HFFc6 (cell line): ENCODE measurements at regions not wholly inside any gene's neighbourhood (a gene's known extent, or its start where the extent isn't known, plus 50 kb on each side); places are given as distances from the start of the nearest gene placed in this dataset.

Source experiments
- DNase-seq: peaks from one replicate; pipeline ENCODE4 v3.0.0-alpha.2; 2018
- H3K27ac Mint-ChIP-seq: 2 replicates; pipeline ENCODE4 v1.8.0; 2020; ENCODE audit warnings: mild to moderate bottlenecking, mixed read lengths
- H3K27me3 Mint-ChIP-seq: 2 replicates; pipeline ENCODE4 v1.8.0; 2021; ENCODE audit warnings: mild to moderate bottlenecking, moderate library complexity, mixed read lengths; ENCODE audit not compliant: insufficient read depth
- H3K36me3 Mint-ChIP-seq: 2 replicates; pipeline ENCODE4 v1.8.0; 2021; ENCODE audit warnings: low read depth, mixed read lengths
- H3K4me1 Mint-ChIP-seq: 2 replicates; pipeline ENCODE4 v1.8.0; 2020; ENCODE audit warnings: low read depth, mixed read lengths
- H3K4me3 Mint-ChIP-seq: 2 replicates; pipeline ENCODE4 v1.8.0; 2020; ENCODE audit warnings: mild to moderate bottlenecking, moderate library complexity, mixed read lengths
- H3K9me3 Mint-ChIP-seq: 2 replicates; pipeline ENCODE4 v1.8.0; 2020; ENCODE audit warnings: mild to moderate bottlenecking, mixed read lengths
- CTCF ChIP-seq: fragments of 200-600 bp; sonication (generic); IDR thresholded peaks from 2 replicates; pipeline ENCODE4 v1.5.0; 2021; ENCODE audit warnings: antibody characterized with exemption, mild to moderate bottlenecking

- H3K4me1 Mint-ChIP-seq, result no peaks in the 10 kb centered on the region
- no peaks in the 10 kb centered on the region for H3K36me3 Mint-ChIP-seq
- no peak for DNase-seq
- no peak overlapping the region for H3K27ac Mint-ChIP-seq
- no peak overlapping the region for H3K4me3 Mint-ChIP-seq
- no peak for TF ChIP-seq CTCF
- H3K27me3 Mint-ChIP-seq, result peaks cover 4% of the 10 kb centered on the region
- no peaks in the 10 kb centered on the region for H3K9me3 Mint-ChIP-seq
These were observed 79.2 kb upstream of the TPRG1 start for GRCh38 chr3:189092547-189092946.

- peaks cover 9% of the 10 kb centered on the region for H3K27me3 Mint-ChIP-seq
These were observed 77.2 kb upstream of the TPRG1 start for GRCh38 chr3:189094539-189094938.

GRCh38 chr3:189096092-189096491 lies 75.7 kb upstream of the TPRG1 start:
- H3K36me3 Mint-ChIP-seq, result no peaks in the 10 kb centered on the region
- H3K27me3 Mint-ChIP-seq, result peaks cover 12% of the 10 kb centered on the region
- DNase-seq, result no peak
- H3K4me1 Mint-ChIP-seq, result no peaks in the 10 kb centered on the region
- no peaks in the 10 kb centered on the region for H3K9me3 Mint-ChIP-seq
- no peak for TF ChIP-seq CTCF
- H3K4me3 Mint-ChIP-seq, result no peak overlapping the region
- H3K27ac Mint-ChIP-seq, result no peak overlapping the region

More at GRCh38 chr3:189094539-189094938, 77.2 kb upstream of the TPRG1 start:
- Mint-ChIP-seq H3K27ac (no peak overlapping the region), H3K9me3 (no peaks in the 10 kb centered on the region), H3K4me3 (no peak overlapping the region), H3K4me1 (no peaks in the 10 kb centered on the region), H3K36me3 (no peaks in the 10 kb centered on the region)
- DNase-seq, result no peak
- TF ChIP-seq CTCF, result no peak

GRCh38 chr3:189099031-189099471 lies 72.7 kb upstream of the TPRG1 start:
- H3K4me3 Mint-ChIP-seq, result no peak overlapping the region
- TF ChIP-seq CTCF, result no peak
- no peaks in the 10 kb centered on the region for H3K9me3 Mint-ChIP-seq
- peaks cover 12% of the 10 kb centered on the region for H3K27me3 Mint-ChIP-seq
- H3K4me1 Mint-ChIP-seq, result no peaks in the 10 kb centered on the region
- no peaks in the 10 kb centered on the region for H3K36me3 Mint-ChIP-seq
- no peak overlapping the region for H3K27ac Mint-ChIP-seq
- DNase-seq, result no peak

- no peaks in the 10 kb centered on the region for H3K9me3 Mint-ChIP-seq
- DNase-seq, result no peak
- H3K27me3 Mint-ChIP-seq, result peaks cover 14% of the 10 kb centered on the region
- no peaks in the 10 kb centered on the region for H3K36me3 Mint-ChIP-seq
- no peak overlapping the region for H3K4me3 Mint-ChIP-seq
- H3K27ac Mint-ChIP-seq, result no peak overlapping the region
- TF ChIP-seq CTCF, result no peak
- no peaks in the 10 kb centered on the region for H3K4me1 Mint-ChIP-seq
These were observed 72.1 kb upstream of the TPRG1 start for GRCh38 chr3:189099505-189100290.
